ENCODE measurements at regions not wholly inside any gene's neighbourhood (a gene's known extent, or its start where the extent isn't known, plus 50 kb on each side); places are given as distances from the start of the nearest gene placed in this dataset.

- FAIRE-seq: no peak
- peaks cover 2% of the 10 kb centered on the region for H3K27me3 ChIP-seq (ENCODE audit: control insufficient read depth, insufficient read depth, low read length)
- H3K4me3 ChIP-seq (ENCODE audit: low read depth, low read length): no peak overlapping the region
- no peak for DNase-seq (ENCODE audit: low read depth)
- no peak for TF ChIP-seq CTCF (IDR thresholded peaks at IDR 0.05; ENCODE audit: insufficient read depth, low read length, severe bottlenecking)
- no peaks in the 10 kb centered on the region for H3K36me3 ChIP-seq (ENCODE audit: control insufficient read depth, insufficient read depth, low read length)
Observed at GRCh38 chr3:187465503-187465902, 97.3 kb downstream of the RTP4 start.

GRCh38 chr3:187464682-187465081, 96.5 kb downstream of the RTP4 start:
- Histone ChIP-seq H3K4me3 (ENCODE audit: low read depth, low read length) (no peak overlapping the region), H3K27me3 (ENCODE audit: control insufficient read depth, insufficient read depth, low read length) (peaks cover 2% of the 10 kb centered on the region), H3K36me3 (ENCODE audit: control insufficient read depth, insufficient read depth, low read length) (no peaks in the 10 kb centered on the region)
- no peak for TF ChIP-seq CTCF (IDR thresholded peaks at IDR 0.05; ENCODE audit: insufficient read depth, low read length, severe bottlenecking)
- DNase-seq (ENCODE audit: low read depth) (no peak), FAIRE-seq (no peak)

GRCh38 chr3:187458921-187459320, 90.7 kb downstream of the RTP4 start:
- no peak for FAIRE-seq

GRCh38 chr3:187458383-187458782, 90.2 kb downstream of the RTP4 start:
- H3K27me3 ChIP-seq (ENCODE audit: control insufficient read depth, insufficient read depth, low read length): no peaks in the 10 kb centered on the region
- no peak for FAIRE-seq
- no peak for TF ChIP-seq CTCF (IDR thresholded peaks at IDR 0.05; ENCODE audit: insufficient read depth, low read length, severe bottlenecking)

More at GRCh38 chr3:187458921-187459320, 90.7 kb downstream of the RTP4 start:
- no peak overlapping the region for H3K4me3 ChIP-seq (ENCODE audit: low read depth, low read length)
- no peak for DNase-seq (ENCODE audit: low read depth)
- no peaks in the 10 kb centered on the region for H3K36me3 ChIP-seq (ENCODE audit: control insufficient read depth, insufficient read depth, low read length)
- TF ChIP-seq CTCF (IDR thresholded peaks at IDR 0.05; ENCODE audit: insufficient read depth, low read length, severe bottlenecking): no peak
- peaks cover 2% of the 10 kb centered on the region for H3K27me3 ChIP-seq (ENCODE audit: control insufficient read depth, insufficient read depth, low read length)

GRCh38 chr3:187456250-187456649, 88.1 kb downstream of the RTP4 start:
- TF ChIP-seq CTCF (IDR thresholded peaks at IDR 0.05; ENCODE audit: insufficient read depth, low read length, severe bottlenecking): no peak
- no peaks in the 10 kb centered on the region for H3K27me3 ChIP-seq (ENCODE audit: control insufficient read depth, insufficient read depth, low read length)
- DNase-seq (ENCODE audit: low read depth) (no peak), FAIRE-seq (no peak)
- no peaks in the 10 kb centered on the region for H3K36me3 ChIP-seq (ENCODE audit: control insufficient read depth, insufficient read depth, low read length)
- H3K4me3 ChIP-seq (ENCODE audit: low read depth, low read length): no peak overlapping the region

More at GRCh38 chr3:187458383-187458782, 90.2 kb downstream of the RTP4 start:
- Histone ChIP-seq H3K36me3 (ENCODE audit: control insufficient read depth, insufficient read depth, low read length) (no peaks in the 10 kb centered on the region), H3K4me3 (ENCODE audit: low read depth, low read length) (no peak overlapping the region)
- DNase-seq (ENCODE audit: low read depth): no peak

GRCh38 chr3:187454085-187454815, 86.1 kb downstream of the RTP4 start:
- FAIRE-seq (no peak), DNase-seq (ENCODE audit: low read depth) (no peak)
- Histone ChIP-seq H3K27me3 (ENCODE audit: control insufficient read depth, insufficient read depth, low read length) (no peaks in the 10 kb centered on the region), H3K4me3 (ENCODE audit: low read depth, low read length) (no peak overlapping the region), H3K36me3 (ENCODE audit: control insufficient read depth, insufficient read depth, low read length) (no peaks in the 10 kb centered on the region)
- no peak for TF ChIP-seq CTCF (IDR thresholded peaks at IDR 0.05; ENCODE audit: insufficient read depth, low read length, severe bottlenecking)
